ENCODE measurements at regions not wholly inside any gene's neighbourhood (a gene's known extent, or its start where the extent isn't known, plus 50 kb on each side); places are given as distances from the start of the nearest gene placed in this dataset.

DNA sequence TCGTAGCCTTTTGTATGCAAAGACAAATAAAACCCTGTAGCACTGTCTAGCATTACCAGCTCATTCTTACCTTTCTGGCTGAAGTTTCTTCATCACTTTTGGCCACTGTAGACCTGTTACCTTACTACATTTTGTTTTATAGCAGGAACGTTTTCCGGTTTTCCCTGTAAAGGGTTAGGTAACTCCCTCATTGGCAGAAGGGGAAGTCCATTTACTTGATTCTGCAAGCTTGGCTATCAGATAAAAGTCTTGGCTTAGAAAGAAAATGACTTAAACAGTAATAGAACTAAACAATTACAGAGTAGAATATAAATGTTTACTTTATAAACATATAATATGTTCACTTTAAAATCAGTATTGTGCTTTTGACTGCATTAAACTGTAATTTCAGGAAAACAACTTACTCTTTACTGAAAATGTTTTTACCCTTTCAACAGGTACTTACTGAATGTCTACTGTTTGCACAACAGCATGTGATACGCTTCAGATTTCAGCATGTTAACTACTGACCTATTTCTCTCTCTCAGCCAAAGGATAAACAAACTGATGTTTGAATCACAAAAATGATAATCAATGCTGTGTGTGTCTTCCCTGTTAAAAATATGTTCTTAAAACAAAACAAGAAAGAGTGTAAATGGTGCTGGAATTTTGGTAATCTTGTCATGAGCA lies 67.1 kb downstream of the OTUD1 start:
- FAIRE-seq: no peak
- CTCF ChIA-PET: no interaction called here
- DNase-seq (ENCODE audit: low read depth, low spot score): no peak
- Histone ChIP-seq H3K4me2 (ENCODE audit: insufficient read depth, low read length) (no peak overlapping the region), H3K9ac (replicated peaks; ENCODE audit: extremely low read depth, insufficient read depth, low read length) (no peak overlapping the region), H3K36me3 (ENCODE audit: control insufficient read depth in 2 of 2, extremely low read depth in 1 of 2, insufficient read depth in 2 of 2, low read length in 2 of 2) (no peaks in the 10 kb centered on the region), H3K79me2 (ENCODE audit: control insufficient read depth, insufficient read depth, low read length) (no peaks in the 10 kb centered on the region), H3K4me3 (replicated peaks in 1 of 3; ENCODE audit: insufficient read depth in 1 of 3, low read depth in 1 of 3, low read length in 3 of 3) (no peak overlapping the region), H2AFZ (ENCODE audit: low read depth, low read length) (no peak overlapping the region), H3K9me3 (replicated peaks; ENCODE audit: control insufficient read depth, insufficient read depth, low read length) (no peaks in the 10 kb centered on the region), H4K20me1 (replicated peaks; ENCODE audit: control insufficient read depth, extremely low read depth, insufficient read depth, low read length) (no peaks in the 10 kb centered on the region), H3K27ac (ENCODE audit: insufficient read depth, low read depth, low read length) (no peak overlapping the region), H3K27me3 (ENCODE audit: control insufficient read depth in 2 of 2, insufficient read depth in 2 of 2, low read length in 2 of 2) (no peaks in the 10 kb centered on the region), H3K4me1 (ENCODE audit: control insufficient read depth, extremely low read depth, insufficient read depth, low read length) (no peaks in the 10 kb centered on the region), H3K9me1 (replicated peaks; ENCODE audit: control insufficient read depth, extremely low read depth, insufficient read depth, low read length) (no peaks in the 10 kb centered on the region)
- intact Hi-C loops (cut with micrococcal nuclease): no loop called here
- POLR2A ChIA-PET: no interaction called here
- dilution Hi-C loops (cut with MboI; ENCODE audit: extremely low pct_ligation_motif_present, low sequenced_read_pairs): no loop called here
- TF ChIP-seq, protein P1, sequence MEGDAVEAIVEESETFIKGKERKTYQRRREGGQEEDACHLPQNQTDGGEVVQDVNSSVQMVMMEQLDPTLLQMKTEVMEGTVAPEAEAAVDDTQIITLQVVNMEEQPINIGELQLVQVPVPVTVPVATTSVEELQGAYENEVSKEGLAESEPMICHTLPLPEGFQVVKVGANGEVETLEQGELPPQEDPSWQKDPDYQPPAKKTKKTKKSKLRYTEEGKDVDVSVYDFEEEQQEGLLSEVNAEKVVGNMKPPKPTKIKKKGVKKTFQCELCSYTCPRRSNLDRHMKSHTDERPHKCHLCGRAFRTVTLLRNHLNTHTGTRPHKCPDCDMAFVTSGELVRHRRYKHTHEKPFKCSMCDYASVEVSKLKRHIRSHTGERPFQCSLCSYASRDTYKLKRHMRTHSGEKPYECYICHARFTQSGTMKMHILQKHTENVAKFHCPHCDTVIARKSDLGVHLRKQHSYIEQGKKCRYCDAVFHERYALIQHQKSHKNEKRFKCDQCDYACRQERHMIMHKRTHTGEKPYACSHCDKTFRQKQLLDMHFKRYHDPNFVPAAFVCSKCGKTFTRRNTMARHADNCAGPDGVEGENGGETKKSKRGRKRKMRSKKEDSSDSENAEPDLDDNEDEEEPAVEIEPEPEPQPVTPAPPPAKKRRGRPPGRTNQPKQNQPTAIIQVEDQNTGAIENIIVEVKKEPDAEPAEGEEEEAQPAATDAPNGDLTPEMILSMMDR (IDR thresholded peaks at IDR 0.05; ENCODE audit: extremely low read depth in 1 of 2, insufficient read depth in 1 of 2, low read depth in 1 of 2, low read length in 2 of 2): no peak
- no peak for TF ChIP-seq MYC (IDR thresholded peaks at IDR 0.05; ENCODE audit: low read depth, low read length)
- no peak for TF ChIP-seq EZH2 (IDR thresholded peaks at IDR 0.05; ENCODE audit: borderline replicate concordance, low read depth, low read length, severe bottlenecking)
- TF ChIP-seq, protein P2, sequence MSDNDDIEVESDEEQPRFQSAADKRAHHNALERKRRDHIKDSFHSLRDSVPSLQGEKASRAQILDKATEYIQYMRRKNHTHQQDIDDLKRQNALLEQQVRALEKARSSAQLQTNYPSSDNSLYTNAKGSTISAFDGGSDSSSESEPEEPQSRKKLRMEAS (IDR thresholded peaks at IDR 0.05; ENCODE audit: insufficient read depth, insufficient read length): no peak
- no peak for TF ChIP-seq FOS (IDR thresholded peaks at IDR 0.05; ENCODE audit: borderline replicate concordance, insufficient read depth, low read length)
- no peak for TF ChIP-seq POLR2AphosphoS5 (IDR thresholded peaks at IDR 0.05; ENCODE audit: insufficient read depth, low read depth, low read length)
- no peak for TF ChIP-seq POLR2A (IDR thresholded peaks at IDR 0.05; ENCODE audit: low read depth, low read length)
- TF ChIP-seq JUN (IDR thresholded peaks at IDR 0.05; ENCODE audit: borderline replicate concordance, insufficient read depth, insufficient read length, low read depth): no peak
- TF ChIP-seq GATA2 (IDR thresholded peaks at IDR 0.05; ENCODE audit: insufficient read depth, insufficient read length, low read depth, low read length): no peak
- no TSS peak for BruUV-seq (replicated peaks)
